ENCODE measurements at regions not wholly inside any gene's neighbourhood (a gene's known extent, or its start where the extent isn't known, plus 50 kb on each side); places are given as distances from the start of the nearest gene placed in this dataset.

GRCh38 chr7:27299861-27300260 lies 57.3 kb downstream of the EVX1 start:
- no peak for DNase-seq

- no peak for DNase-seq
Measured at GRCh38 chr7:27300421-27300820, 57.8 kb downstream of the EVX1 start.

GRCh38 chr7:27302590-27302989 lies 60.0 kb downstream of the EVX1 start:
- no peak for DNase-seq

- DNase-seq = no peak
Measured at GRCh38 chr7:27303026-27303425, 60.4 kb downstream of the EVX1 start.

- DNase-seq = no peak
Measured at GRCh38 chr7:27305854-27306253, 63.3 kb downstream of the EVX1 start.

GRCh38 chr7:27312820-27313219 lies 70.2 kb downstream of the EVX1 start:
- no peak for DNase-seq

- DNase-seq = no peak
Measured at GRCh38 chr7:27314111-27314510, 71.5 kb downstream of the EVX1 start.

GRCh38 chr7:27315066-27315465 lies 72.5 kb downstream of the EVX1 start:
- DNase-seq = no peak

- no peak for DNase-seq
Measured at GRCh38 chr7:27316311-27316710, 73.7 kb downstream of the EVX1 start.

GRCh38 chr7:27324246-27324645 lies 81.6 kb downstream of the EVX1 start:
- no peak for DNase-seq

GRCh38 chr7:27329909-27330308 lies 87.3 kb downstream of the EVX1 start:
- no peak for DNase-seq

GRCh38 chr7:27339478-27339877 lies 96.9 kb downstream of the EVX1 start:
- DNase-seq = no peak

- DNase-seq = no peak
Measured at GRCh38 chr7:27344471-27344870, 101.9 kb downstream of the EVX1 start.

GRCh38 chr7:27345164-27345887 lies 102.7 kb downstream of the EVX1 start:
- DNase-seq = no peak

GRCh38 chr7:27345997-27346396 lies 103.4 kb downstream of the EVX1 start:
- DNase-seq = no peak

- peak; percentile 52 for DNase-seq
Measured at GRCh38 chr7:27346531-27347275, 104.1 kb downstream of the EVX1 start.

GRCh38 chr7:27347276-27347640 lies 104.7 kb downstream of the EVX1 start:
- no peak for DNase-seq

- DNase-seq = no peak
Measured at GRCh38 chr7:27349621-27350020, 107.0 kb downstream of the EVX1 start.

GRCh38 chr7:27351137-27351536 lies 108.5 kb downstream of the EVX1 start:
- DNase-seq = no peak

- no peak for DNase-seq
Measured at GRCh38 chr7:27351786-27352185, 109.2 kb downstream of the EVX1 start.

- DNase-seq = no peak
Measured at GRCh38 chr7:27359181-27360125, 116.9 kb downstream of the EVX1 start.

GRCh38 chr7:27361522-27361921 lies 118.9 kb downstream of the EVX1 start:
- DNase-seq = no peak

GRCh38 chr7:27362026-27362425 lies 119.4 kb downstream of the EVX1 start:
- no peak for DNase-seq
